Fibroblast of the conjunctiva (primary cell): ENCODE measurements at regions not wholly inside any gene's neighbourhood (a gene's known extent, or its start where the extent isn't known, plus 50 kb on each side); places are given as distances from the start of the nearest gene placed in this dataset.
A peak's percentile ranks its signal among the peaks of the same experiment; 100 is the strongest.

ENCODE experiments used
- DNase-seq: peaks from one replicate; pipeline ENCODE4 v3.0.0-alpha.2; 2010; ENCODE audit warnings: low read depth

- no peak for DNase-seq
Observed at GRCh38 chr10:117638200-117638599, 95.7 kb downstream of the EMX2 start.

GRCh38 chr10:117638664-117639200 is 96.2 kb downstream of the EMX2 start:
- no peak for DNase-seq

GRCh38 chr10:117640406-117640805 is 97.9 kb downstream of the EMX2 start:
- no peak for DNase-seq

DNA sequence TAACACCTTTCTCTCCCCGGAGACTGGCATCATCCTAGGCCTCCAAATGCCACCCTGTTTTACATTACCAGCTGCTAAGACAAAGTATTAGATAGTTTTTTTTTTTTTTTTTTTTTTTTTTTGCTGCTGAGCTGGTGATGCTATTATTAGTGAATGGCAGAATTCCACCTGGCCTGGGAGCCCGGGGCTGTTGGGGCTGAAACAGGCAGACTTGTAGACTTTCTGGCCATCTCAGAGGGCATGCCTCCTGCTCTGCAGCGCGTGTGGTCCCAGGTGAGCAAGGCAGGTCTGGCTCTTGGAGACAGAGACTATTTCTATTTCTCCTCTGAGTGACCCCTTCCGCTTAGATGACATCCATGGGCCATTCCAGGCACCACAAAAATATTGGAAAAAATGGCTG is 104.2 kb downstream of the EMX2 start:
- no peak for DNase-seq

- DNase-seq: no peak
Observed at GRCh38 chr10:117647306-117647705, 104.8 kb downstream of the EMX2 start.

- DNase-seq: no peak
Observed at GRCh38 chr10:117651121-117651520, 108.6 kb downstream of the EMX2 start.

- DNase-seq: no peak
Observed at GRCh38 chr10:117652228-117653169, 110.0 kb downstream of the EMX2 start.

- peak; percentile 87 for DNase-seq
Observed at GRCh38 chr10:117653170-117653515, 110.6 kb downstream of the EMX2 start.

GRCh38 chr10:117654105-117654504 is 111.6 kb downstream of the EMX2 start:
- DNase-seq: no peak

GRCh38 chr10:117656385-117657367 is 114.1 kb downstream of the EMX2 start:
- no peak for DNase-seq

DNA sequence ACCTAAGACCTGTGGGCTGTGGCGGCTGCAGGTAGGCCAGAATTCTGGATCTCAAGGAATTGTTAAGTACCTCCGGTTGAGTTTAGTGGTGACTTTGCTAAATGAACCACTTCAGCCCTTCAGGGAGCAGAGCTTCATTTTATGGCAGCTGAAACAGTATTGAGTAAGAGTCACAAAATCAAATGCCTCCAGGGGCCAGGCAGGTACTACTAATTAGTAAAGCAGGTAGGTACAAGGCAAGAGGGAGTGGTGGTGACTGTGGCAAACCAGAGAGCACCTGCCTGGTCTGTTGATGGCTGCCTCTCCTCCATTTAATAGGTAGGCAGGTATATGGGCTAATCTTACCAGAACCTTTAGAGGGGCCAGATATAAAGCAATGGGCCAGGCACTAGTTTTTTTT is 118.8 kb downstream of the EMX2 start:
- DNase-seq: no peak

DNA sequence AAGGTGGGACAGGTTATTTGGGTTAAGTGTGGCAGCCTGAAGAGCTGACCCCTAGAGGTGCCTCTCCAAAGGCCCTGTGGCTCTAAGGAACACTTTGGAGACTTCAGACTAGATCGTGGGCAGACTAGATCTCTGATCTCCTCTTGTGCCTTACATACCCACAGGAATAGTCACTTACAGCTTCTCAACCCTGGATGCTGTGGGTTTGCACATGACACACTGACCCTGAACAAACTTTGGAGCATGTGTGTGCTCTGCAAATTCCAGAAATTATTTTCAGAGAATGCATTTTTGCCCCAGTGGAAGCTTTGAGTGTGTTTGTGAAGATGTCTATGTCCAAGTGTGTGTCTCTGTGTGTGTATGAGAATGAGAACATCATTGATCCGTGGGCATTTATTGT is 119.6 kb downstream of the EMX2 start:
- DNase-seq: no peak

DNA sequence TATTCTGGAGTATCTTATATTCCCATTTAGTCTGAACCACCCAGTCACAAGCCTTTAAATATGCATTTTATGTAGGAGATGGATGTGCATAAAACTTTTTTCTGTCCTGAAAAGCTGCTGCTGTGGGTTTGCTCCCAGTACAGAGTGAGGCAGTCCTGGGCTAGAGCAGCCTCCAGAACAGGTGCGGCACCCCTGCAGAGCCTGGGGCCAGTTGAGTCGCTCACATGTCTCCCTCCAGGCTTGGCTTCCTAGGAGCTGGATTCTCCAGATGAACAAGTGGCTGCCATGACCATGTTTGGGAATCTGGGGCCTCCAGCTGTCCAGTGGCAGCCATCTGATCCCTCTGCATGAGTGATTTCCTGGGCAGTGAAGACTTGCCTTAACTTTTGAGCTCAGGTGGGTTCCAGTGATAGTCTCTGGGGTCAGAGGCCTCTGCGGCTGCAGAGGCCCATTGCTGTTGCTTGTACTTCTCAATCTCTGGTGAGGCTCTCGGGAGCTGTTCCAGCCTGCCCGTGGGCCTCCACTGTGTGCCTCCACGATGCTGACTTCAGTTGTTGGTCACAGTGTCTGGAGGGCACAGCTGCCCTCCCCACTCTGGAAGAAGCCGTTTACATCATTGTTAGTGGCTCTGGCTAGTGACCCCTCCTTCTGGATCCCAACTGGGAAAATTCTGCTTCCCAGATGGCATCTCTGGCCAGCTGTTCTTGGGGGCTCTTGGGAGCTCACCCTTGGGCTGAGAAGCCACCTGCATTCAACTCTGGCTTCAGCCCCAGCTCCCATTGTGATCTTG is 120.4 kb downstream of the EMX2 start:
- no peak for DNase-seq

DNA sequence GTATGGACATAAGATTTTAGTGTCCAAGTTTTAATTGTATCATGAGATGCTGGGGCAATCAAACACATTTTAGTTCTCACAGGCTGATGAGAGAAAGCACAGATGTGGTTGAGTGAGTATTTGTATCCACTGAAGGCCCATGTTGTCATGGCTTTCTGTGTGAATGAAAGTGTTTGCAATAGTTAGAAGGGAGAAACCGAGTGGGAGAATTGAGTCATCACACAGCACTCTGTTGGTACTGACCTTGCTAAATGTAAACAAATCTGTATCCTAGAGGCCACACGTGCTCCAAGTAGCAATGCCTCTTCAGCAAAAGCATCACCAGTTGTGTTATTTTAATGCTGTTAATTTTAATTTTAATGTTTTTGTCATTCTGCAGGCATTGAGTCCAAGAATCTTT is 121.2 kb downstream of the EMX2 start:
- peak; percentile 95 for DNase-seq

- no peak for DNase-seq
Observed at GRCh38 chr10:117664288-117664687, 121.7 kb downstream of the EMX2 start.

GRCh38 chr10:117666166-117666565 is 123.6 kb downstream of the EMX2 start:
- peak; percentile 21 for DNase-seq

DNA sequence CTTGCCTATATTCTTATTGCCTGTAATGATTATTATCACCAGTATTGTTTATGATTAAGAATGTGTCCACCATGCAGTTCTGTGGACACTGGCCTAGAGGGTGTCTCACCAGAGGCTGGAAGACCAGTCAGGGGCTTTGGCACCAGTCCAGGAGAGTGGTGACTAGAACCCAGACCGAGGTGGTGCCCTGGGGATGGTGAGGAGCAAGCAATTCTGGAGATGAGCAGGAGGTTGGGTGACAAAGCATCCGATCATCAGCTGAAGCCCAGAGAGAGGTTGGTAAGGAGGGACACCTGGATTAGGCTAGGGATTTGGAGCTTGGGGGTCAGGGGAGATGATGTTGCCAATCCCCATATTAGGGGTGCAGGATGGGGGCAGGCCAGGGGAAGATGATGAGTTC is 124.4 kb downstream of the EMX2 start:
- no peak for DNase-seq

GRCh38 chr10:117667831-117668230 is 125.3 kb downstream of the EMX2 start:
- DNase-seq: no peak

GRCh38 chr10:117668327-117669008 is 125.9 kb downstream of the EMX2 start:
- DNase-seq: no peak

DNA sequence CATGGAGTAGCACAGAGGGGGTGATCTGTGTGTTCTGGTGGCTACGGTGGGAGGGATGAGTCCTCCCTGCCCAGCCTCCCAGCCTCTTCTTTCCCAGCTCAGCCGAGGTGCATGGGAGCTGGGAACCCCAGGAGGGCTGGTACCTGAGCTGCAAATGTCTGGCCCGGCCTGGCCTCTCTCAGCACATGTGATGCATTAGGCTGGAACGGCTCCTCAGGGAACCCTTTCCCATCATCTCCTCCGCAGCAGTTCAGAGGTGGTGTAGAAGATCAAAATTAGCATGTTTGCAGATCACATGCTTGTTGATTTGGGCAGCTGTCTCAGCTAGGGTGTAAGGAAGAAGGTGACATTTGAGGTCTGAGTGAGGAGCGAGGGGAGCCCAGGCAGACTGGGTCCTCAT is 126.6 kb downstream of the EMX2 start:
- DNase-seq: no peak
